ENCODE measurements at regions not wholly inside any gene's neighbourhood (a gene's known extent, or its start where the extent isn't known, plus 50 kb on each side); places are given as distances from the start of the nearest gene placed in this dataset.
A peak's percentile ranks its signal among the peaks of the same experiment; 100 is the strongest.

GRCh38 chr7:73977619-73978618 is 50.1 kb upstream of the ELN start:
- Histone ChIP-seq H3K36me3 (ENCODE audit: control insufficient read depth in 2 of 2, insufficient read depth in 1 of 2, low read length in 2 of 2) (no peaks in the 10 kb centered on the region), H3K27ac (ENCODE audit: extremely low read depth, low read depth, low read length) (no peak overlapping the region), H3K9me3 (ENCODE audit: control insufficient read depth, insufficient read depth, low read depth, low read length) (no peaks in the 10 kb centered on the region), H3K4me1 (ENCODE audit: control insufficient read depth, insufficient read depth, low read length) (peaks cover 3% of the 10 kb centered on the region; the same call in 1 of the 2 replicates), H3K4me3 (ENCODE audit: low read depth, low read length) (no peak overlapping the region)
- CTCF ChIA-PET, result interaction anchor here (1.3 to 1.4 kb wide), 2 partner anchors 9 to 20 kb away, joined by 3 to 7 read pairs; no protein-coding TSS in a partner anchor
- POLR2A ChIA-PET, result no interaction called here
- TF ChIP-seq ZNF19 (tag by site-specific recombination; IDR thresholded peaks at IDR 0.05; ENCODE audit: low read depth) (no peak), YY2 (tag by site-specific recombination; IDR thresholded peaks at IDR 0.05) (no peak), ZSCAN4 (tag by site-specific recombination; IDR thresholded peaks at IDR 0.05) (0 out of 2 replicates have a peak, but pooled peaks have one; percentile 20)

Measured in HEK293 (cell line).